ENCODE measurements at regions not wholly inside any gene's neighbourhood (a gene's known extent, or its start where the extent isn't known, plus 50 kb on each side); places are given as distances from the start of the nearest gene placed in this dataset.

DNA sequence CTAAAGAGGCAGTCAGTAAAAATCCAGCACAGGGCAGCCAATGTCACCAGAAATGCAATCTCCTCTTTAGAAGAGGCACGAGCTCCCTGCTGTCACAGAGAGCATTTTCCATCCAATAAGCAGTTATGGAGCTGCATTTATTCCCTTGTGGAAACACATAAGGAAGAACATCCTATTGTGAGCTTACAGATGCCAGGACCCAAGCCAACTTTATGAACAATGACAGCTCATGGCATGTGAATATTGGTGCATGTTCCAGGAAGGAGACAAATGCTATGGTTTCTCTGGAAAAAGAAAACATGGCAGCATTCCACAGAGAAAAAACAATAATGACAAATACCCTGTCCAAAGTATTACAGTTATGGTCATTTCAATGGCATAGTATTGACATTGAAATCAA, 955.6 kb downstream of the UQCRFS1 start:
- ChIA-PET POLR2A (no interaction called here), CTCF (interaction anchor here (0.5 kb wide), 1 partner anchor 333 kb away, joined by 3 read pairs; no protein-coding TSS in a partner anchor)
- TF ChIP-seq GATA2 (IDR thresholded peaks at IDR 0.05; ENCODE audit: insufficient read depth, insufficient read length, low read depth, low read length), result no peak
- TF ChIP-seq MAX (IDR thresholded peaks at IDR 0.05; ENCODE audit: insufficient read depth, insufficient read length), result no peak
- Histone ChIP-seq H3K36me3 (ENCODE audit: control insufficient read depth in 2 of 2, extremely low read depth in 1 of 2, insufficient read depth in 2 of 2, low read length in 2 of 2) (no peaks in the 10 kb centered on the region), H3K4me2 (ENCODE audit: insufficient read depth, low read length) (no peak overlapping the region), H3K4me3 (replicated peaks in 1 of 3; ENCODE audit: insufficient read depth in 1 of 3, low read depth in 1 of 3, low read length in 3 of 3) (no peak overlapping the region), H3K4me1 (ENCODE audit: control insufficient read depth, extremely low read depth, insufficient read depth, low read length) (no peaks in the 10 kb centered on the region), H3K27ac (ENCODE audit: insufficient read depth, low read depth, low read length) (no peak overlapping the region), H3K79me2 (ENCODE audit: control insufficient read depth, insufficient read depth, low read length) (no peaks in the 10 kb centered on the region), H4K20me1 (replicated peaks; ENCODE audit: control insufficient read depth, extremely low read depth, insufficient read depth, low read length) (no peaks in the 10 kb centered on the region), H3K9ac (replicated peaks; ENCODE audit: extremely low read depth, insufficient read depth, low read length) (no peak overlapping the region), H3K9me1 (replicated peaks; ENCODE audit: control insufficient read depth, extremely low read depth, insufficient read depth, low read length) (no peaks in the 10 kb centered on the region), H2AFZ (ENCODE audit: low read depth, low read length) (no peak overlapping the region), H3K9me3 (replicated peaks; ENCODE audit: control insufficient read depth, insufficient read depth, low read length) (no peaks in the 10 kb centered on the region), H3K27me3 (ENCODE audit: control insufficient read depth in 2 of 2, insufficient read depth in 2 of 2, low read length in 2 of 2) (no peaks in the 10 kb centered on the region)
- intact Hi-C loops (cut with micrococcal nuclease), result no loop called here
- no peak for DNase-seq (ENCODE audit: low read depth, low spot score)
- FAIRE-seq, result no peak
- dilution Hi-C loops (cut with MboI; ENCODE audit: extremely low pct_ligation_motif_present, low sequenced_read_pairs), result no loop called here
- no TSS peak for BruUV-seq (replicated peaks)

DNA sequence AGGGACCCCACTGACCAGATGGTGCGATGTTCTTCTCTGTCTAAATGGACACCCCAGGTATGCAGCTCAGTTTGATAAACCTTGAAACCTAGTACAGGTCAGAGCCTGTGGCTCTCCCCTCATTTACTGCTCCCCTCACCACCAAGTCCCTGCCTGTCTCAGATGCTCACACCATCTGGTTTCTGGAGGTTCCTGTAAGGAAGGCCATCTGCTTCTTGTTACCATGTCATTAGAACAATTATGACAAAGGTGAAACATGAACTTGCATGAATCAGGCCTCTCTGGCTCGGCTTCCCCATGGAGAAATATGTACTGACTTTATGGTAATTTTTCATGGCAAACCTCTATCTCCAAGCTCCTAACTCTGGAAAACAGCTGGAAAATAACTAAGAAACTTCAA, 965.7 kb downstream of the UQCRFS1 start:
- Histone ChIP-seq H2AFZ (ENCODE audit: low read depth, low read length) (no peak overlapping the region), H3K9ac (replicated peaks; ENCODE audit: extremely low read depth, insufficient read depth, low read length) (no peak overlapping the region), H3K27ac (ENCODE audit: insufficient read depth, low read depth, low read length) (no peak overlapping the region), H3K4me1 (ENCODE audit: control insufficient read depth, extremely low read depth, insufficient read depth, low read length) (no peaks in the 10 kb centered on the region), H4K20me1 (replicated peaks; ENCODE audit: control insufficient read depth, extremely low read depth, insufficient read depth, low read length) (no peaks in the 10 kb centered on the region), H3K27me3 (ENCODE audit: control insufficient read depth in 2 of 2, insufficient read depth in 2 of 2, low read length in 2 of 2) (no peaks in the 10 kb centered on the region), H3K9me3 (replicated peaks; ENCODE audit: control insufficient read depth, insufficient read depth, low read length) (peaks cover 2% of the 10 kb centered on the region), H3K4me2 (ENCODE audit: insufficient read depth, low read length) (no peak overlapping the region), H3K79me2 (ENCODE audit: control insufficient read depth, insufficient read depth, low read length) (no peaks in the 10 kb centered on the region), H3K9me1 (replicated peaks; ENCODE audit: control insufficient read depth, extremely low read depth, insufficient read depth, low read length) (no peaks in the 10 kb centered on the region), H3K4me3 (replicated peaks in 1 of 3; ENCODE audit: insufficient read depth in 1 of 3, low read depth in 1 of 3, low read length in 3 of 3) (no peak overlapping the region), H3K36me3 (ENCODE audit: control insufficient read depth in 2 of 2, extremely low read depth in 1 of 2, insufficient read depth in 2 of 2, low read length in 2 of 2) (no peaks in the 10 kb centered on the region)
- DNase-seq (ENCODE audit: low read depth, low spot score) (no peak), FAIRE-seq (no peak)
- intact Hi-C loops (cut with micrococcal nuclease), result no loop called here
- dilution Hi-C loops (cut with MboI; ENCODE audit: extremely low pct_ligation_motif_present, low sequenced_read_pairs), result no loop called here
- POLR2A ChIA-PET, result no interaction called here
- no TSS peak for BruUV-seq (replicated peaks)
- CTCF ChIA-PET, result no interaction called here
- TF ChIP-seq JUN (IDR thresholded peaks at IDR 0.05; ENCODE audit: borderline replicate concordance, insufficient read depth, insufficient read length, low read depth), result no peak
- TF ChIP-seq MYC (IDR thresholded peaks at IDR 0.05; ENCODE audit: low read depth, low read length), result no peak
- TF ChIP-seq FOS (IDR thresholded peaks at IDR 0.05; ENCODE audit: borderline replicate concordance, insufficient read depth, low read length), result no peak
- TF ChIP-seq MAX (IDR thresholded peaks at IDR 0.05; ENCODE audit: insufficient read depth, insufficient read length), result no peak
- no peak for TF ChIP-seq POLR2A (IDR thresholded peaks at IDR 0.05; ENCODE audit: low read depth, low read length)
- TF ChIP-seq POLR2AphosphoS5 (IDR thresholded peaks at IDR 0.05; ENCODE audit: insufficient read depth, low read depth, low read length), result no peak
- no peak for TF ChIP-seq GATA2 (IDR thresholded peaks at IDR 0.05; ENCODE audit: insufficient read depth, insufficient read length, low read depth, low read length)

All from endothelial cell of umbilical vein (primary cell).